ENCODE measurements at regions not wholly inside any gene's neighbourhood (a gene's known extent, or its start where the extent isn't known, plus 50 kb on each side); places are given as distances from the start of the nearest gene placed in this dataset.
"Not testable (repeated sequence)": the region's sequence is repeated elsewhere in the genome, so short reads cannot be mapped to it uniquely, and the experiment has no call there.

GRCh38 chr14:21819891-21820290 lies 146.3 kb upstream of the OR4E1 start:
- not testable (repeated sequence) for TF ChIP-seq CTCF (conservative IDR thresholded peaks at IDR 0.05 in 1 of 2, IDR thresholded peaks at IDR 0.05 in 1 of 2; ENCODE audit: extremely low read depth in 1 of 2, insufficient read depth in 1 of 2, low read depth in 1 of 2, low read length in 2 of 2); EZH2 (IDR thresholded peaks at IDR 0.05; ENCODE audit: borderline replicate concordance, low read length)
